ENCODE measurements at regions not wholly inside any gene's neighbourhood (a gene's known extent, or its start where the extent isn't known, plus 50 kb on each side); places are given as distances from the start of the nearest gene placed in this dataset.

GRCh38 chrX:87900320-87900908 is 382.8 kb downstream of the KLHL4 start:
- H2AFZ ChIP-seq = no peak overlapping the region
- TF ChIP-seq EZH2 (IDR thresholded peaks at IDR 0.05; ENCODE audit: borderline replicate concordance) (no peak), EZH2phosphoT487 (IDR thresholded peaks at IDR 0.05; ENCODE audit: low read depth, severe bottlenecking, unreplicated experiment) (no peak), CTCF (IDR thresholded peaks at IDR 0.05; ENCODE audit: poor library complexity) (no peak)

GRCh38 chrX:87901060-87901459 is 383.5 kb downstream of the KLHL4 start:
- peak overlapping the region; percentile 27 for H3K4me2 ChIP-seq
- TF ChIP-seq EZH2phosphoT487 (IDR thresholded peaks at IDR 0.05; ENCODE audit: low read depth, severe bottlenecking, unreplicated experiment) (no peak), CTCF (IDR thresholded peaks at IDR 0.05; ENCODE audit: poor library complexity) (no peak), EZH2 (IDR thresholded peaks at IDR 0.05; ENCODE audit: borderline replicate concordance) (no peak)
- 53% methylated on average over 3 of the region's 3 CpGs for WGBS (ENCODE audit: low lambda C conversion rate, missing lambda C conversion rate)

More at GRCh38 chrX:87900320-87900908, 382.8 kb downstream of the KLHL4 start:
- Histone ChIP-seq H3K9me3 (ENCODE audit: low read depth) (no peaks in the 10 kb centered on the region), H3K36me3 (replicated peaks; ENCODE audit: insufficient read depth, low read depth) (no peaks in the 10 kb centered on the region), H3K4me3 (no peak overlapping the region), H3K27me3 (no peaks in the 10 kb centered on the region), H3K9me2 (replicated peaks; ENCODE audit: insufficient read depth) (no peaks in the 10 kb centered on the region), H3K4me2 (no peak overlapping the region), H3K27ac (no peak overlapping the region), H4K20me1 (ENCODE audit: insufficient read depth, poor library complexity, severe bottlenecking) (no peaks in the 10 kb centered on the region), H3K4me1 (ENCODE audit: insufficient read depth) (no peaks in the 10 kb centered on the region), H3K79me2 (no peaks in the 10 kb centered on the region)
- WGBS (ENCODE audit: low lambda C conversion rate, missing lambda C conversion rate) = 89% methylated on average over 8 of the region's 8 CpGs
- DNase-seq (ENCODE audit: low spot score) = no peak

GRCh38 chrX:87914726-87915125 is 397.1 kb downstream of the KLHL4 start:
- Histone ChIP-seq H4K20me1 (ENCODE audit: insufficient read depth, poor library complexity, severe bottlenecking) (no peaks in the 10 kb centered on the region), H3K27me3 (no peaks in the 10 kb centered on the region), H3K9me2 (replicated peaks; ENCODE audit: insufficient read depth) (no peaks in the 10 kb centered on the region), H3K4me2 (no peak overlapping the region), H3K9me3 (ENCODE audit: low read depth) (no peaks in the 10 kb centered on the region), H3K4me3 (no peak overlapping the region), H3K79me2 (no peaks in the 10 kb centered on the region), H3K36me3 (replicated peaks; ENCODE audit: insufficient read depth, low read depth) (no peaks in the 10 kb centered on the region), H3K27ac (no peak overlapping the region), H2AFZ (no peak overlapping the region), H3K4me1 (ENCODE audit: insufficient read depth) (no peaks in the 10 kb centered on the region)
- no peak for DNase-seq (ENCODE audit: low spot score)
- no peak for TF ChIP-seq EZH2 (IDR thresholded peaks at IDR 0.05; ENCODE audit: borderline replicate concordance)
- 93% methylated on average over 5 of the region's 5 CpGs for WGBS (ENCODE audit: low lambda C conversion rate, missing lambda C conversion rate)

More at GRCh38 chrX:87901060-87901459, 383.5 kb downstream of the KLHL4 start:
- no peaks in the 10 kb centered on the region for H3K9me3 ChIP-seq (ENCODE audit: low read depth)
- H3K36me3 ChIP-seq (replicated peaks; ENCODE audit: insufficient read depth, low read depth) = no peaks in the 10 kb centered on the region
- H3K79me2 ChIP-seq = no peaks in the 10 kb centered on the region
- H2AFZ ChIP-seq = no peak overlapping the region
- H3K27me3 ChIP-seq = no peaks in the 10 kb centered on the region
- no peak overlapping the region for H3K27ac ChIP-seq
- H3K4me1 ChIP-seq (ENCODE audit: insufficient read depth) = no peaks in the 10 kb centered on the region
- H3K9me2 ChIP-seq (replicated peaks; ENCODE audit: insufficient read depth) = no peaks in the 10 kb centered on the region
- H4K20me1 ChIP-seq (ENCODE audit: insufficient read depth, poor library complexity, severe bottlenecking) = no peaks in the 10 kb centered on the region
- no peak overlapping the region for H3K4me3 ChIP-seq
- no peak for DNase-seq (ENCODE audit: low spot score)

- Histone ChIP-seq H4K20me1 (ENCODE audit: insufficient read depth, poor library complexity, severe bottlenecking) (no peaks in the 10 kb centered on the region), H3K4me1 (ENCODE audit: insufficient read depth) (no peaks in the 10 kb centered on the region), H3K9me2 (replicated peaks; ENCODE audit: insufficient read depth) (no peaks in the 10 kb centered on the region), H3K36me3 (replicated peaks; ENCODE audit: insufficient read depth, low read depth) (no peaks in the 10 kb centered on the region), H3K79me2 (no peaks in the 10 kb centered on the region), H3K27me3 (no peaks in the 10 kb centered on the region), H2AFZ (no peak overlapping the region), H3K4me3 (no peak overlapping the region), H3K4me2 (no peak overlapping the region), H3K27ac (no peak overlapping the region), H3K9me3 (ENCODE audit: low read depth) (no peaks in the 10 kb centered on the region)
- DNase-seq (ENCODE audit: low spot score) = no peak
- WGBS (ENCODE audit: low lambda C conversion rate, missing lambda C conversion rate) = 72% methylated on average over 3 of the region's 3 CpGs
- TF ChIP-seq CTCF (IDR thresholded peaks at IDR 0.05; ENCODE audit: poor library complexity) = no peak
- no peak for TF ChIP-seq EZH2 (IDR thresholded peaks at IDR 0.05; ENCODE audit: borderline replicate concordance)
- TF ChIP-seq EZH2phosphoT487 (IDR thresholded peaks at IDR 0.05; ENCODE audit: low read depth, severe bottlenecking, unreplicated experiment) = no peak
Observed at GRCh38 chrX:87924619-87925018, 407.0 kb downstream of the KLHL4 start.
